HG03095 (cell line): ENCODE measurements at regions not wholly inside any gene's neighbourhood (a gene's known extent, or its start where the extent isn't known, plus 50 kb on each side); places are given as distances from the start of the nearest gene placed in this dataset.

ENCODE experiments used
- ATAC-seq: cut with Tn5 transposase; IDR thresholded peaks from one replicate; pipeline ENCODE4 v1.9.1; 2021; ENCODE audit warnings: moderate library complexity; ENCODE audit not compliant: unreplicated experiment

DNA sequence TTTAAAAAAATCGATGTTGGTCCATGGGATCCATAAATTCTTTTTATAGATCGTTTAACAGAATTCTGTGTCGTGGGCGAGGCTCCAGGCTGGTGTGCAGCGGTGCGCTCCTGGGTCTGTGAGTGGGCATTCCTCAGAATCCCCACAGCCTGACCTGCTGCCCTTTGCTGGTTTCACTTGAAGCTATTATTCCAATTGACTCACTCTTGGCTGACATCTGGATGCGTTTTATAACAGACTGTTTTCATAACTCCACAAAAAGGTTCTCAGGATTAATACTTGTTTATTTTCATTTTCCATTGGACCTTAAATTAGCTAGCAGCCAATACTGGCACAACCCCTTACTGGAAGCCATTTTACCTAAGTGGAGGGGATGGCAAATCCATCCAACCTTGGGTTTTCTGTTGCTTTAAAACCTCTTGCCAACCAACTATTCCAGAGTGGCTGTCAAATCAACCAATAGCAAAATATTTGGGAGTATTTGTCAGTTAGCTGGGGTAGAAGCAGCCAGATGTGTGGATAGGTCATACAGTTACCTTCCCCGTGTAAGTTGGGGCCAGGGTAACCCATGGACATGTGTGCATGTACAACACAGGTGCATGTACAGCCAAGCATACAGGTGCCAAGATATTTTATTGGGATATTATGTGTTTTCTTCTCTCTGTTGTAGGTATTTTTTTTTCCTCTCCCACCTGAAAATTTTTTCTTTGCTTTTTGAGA, 160.7 kb upstream of the ZNF32 start:
- no peak for ATAC-seq

DNA sequence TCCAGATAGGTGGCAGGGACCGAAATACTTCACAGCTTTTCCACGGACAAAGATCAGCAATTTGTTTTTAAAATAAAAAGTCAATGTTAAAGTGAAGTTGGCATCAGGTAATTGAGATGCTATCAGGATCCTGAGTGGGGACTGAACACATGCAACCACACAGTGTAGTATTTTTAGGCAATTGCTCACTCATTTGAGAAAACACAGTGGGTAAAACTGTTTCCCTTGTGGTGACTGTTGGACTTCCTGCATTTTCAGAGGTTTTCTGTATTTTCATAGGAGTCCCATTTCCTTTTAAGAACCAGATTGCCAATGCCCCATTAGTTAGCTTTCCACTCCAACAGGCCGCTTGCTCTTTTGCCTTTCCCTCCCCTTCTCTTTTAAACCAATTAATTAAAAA, 159.5 kb upstream of the ZNF32 start:
- ATAC-seq = no peak

DNA sequence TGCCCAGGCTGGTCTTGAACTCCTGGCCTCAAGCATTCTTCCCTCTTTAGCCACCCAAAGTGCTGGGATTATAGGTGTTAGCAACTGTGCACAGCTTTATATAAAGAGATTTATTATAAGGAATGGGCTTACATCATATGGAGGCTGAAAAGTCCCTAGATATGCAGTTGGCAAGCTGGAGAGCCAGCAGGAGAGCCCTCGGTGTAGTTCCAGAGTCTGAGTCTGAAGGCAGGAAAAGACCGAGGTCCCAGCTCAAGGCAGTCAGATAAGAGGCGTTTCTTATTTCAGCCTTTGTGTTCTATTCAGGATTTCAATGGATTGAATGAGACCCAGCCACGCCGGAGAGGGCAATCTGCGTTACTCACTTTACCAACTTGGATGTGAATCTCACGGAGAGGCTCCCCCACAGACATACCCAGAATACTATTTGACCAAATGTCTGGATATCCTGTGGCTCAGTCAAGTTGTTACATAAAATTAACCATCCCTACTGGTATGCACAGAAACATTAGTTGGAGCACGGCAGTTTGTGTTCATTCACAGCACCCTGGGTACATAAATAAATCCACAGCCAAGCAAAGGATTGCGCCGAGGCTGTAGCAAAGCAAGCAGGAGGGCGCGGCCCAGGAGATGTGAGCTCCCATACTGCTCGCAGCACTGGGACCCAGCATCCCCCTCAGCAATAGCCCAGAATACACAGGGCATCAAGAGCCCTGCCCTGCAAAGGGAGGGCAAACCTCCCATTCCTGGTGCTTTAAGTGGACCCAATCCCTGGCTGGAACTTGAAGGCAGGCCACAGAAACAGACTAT, 158.4 kb upstream of the ZNF32 start:
- ATAC-seq = no peak

DNA sequence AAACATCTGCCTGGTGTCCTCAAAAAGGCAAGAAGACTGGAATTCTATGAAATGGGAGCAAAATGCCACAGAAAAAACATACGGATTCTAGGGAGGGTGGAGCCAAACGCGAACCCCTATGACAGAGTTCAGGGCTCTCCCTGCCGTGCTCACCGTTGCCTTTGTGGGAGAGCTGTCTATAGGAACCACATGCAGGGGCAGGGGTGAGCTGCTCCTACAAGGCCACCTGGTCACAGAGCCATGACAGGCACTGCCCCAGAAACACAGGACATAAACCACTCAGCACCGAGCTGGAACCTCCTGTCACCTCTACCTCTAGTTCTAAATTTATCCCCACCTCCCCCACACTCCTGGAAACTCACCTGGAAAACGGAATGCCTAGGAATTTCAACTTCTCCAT, 155.1 kb upstream of the ZNF32 start:
- ATAC-seq = no peak

DNA sequence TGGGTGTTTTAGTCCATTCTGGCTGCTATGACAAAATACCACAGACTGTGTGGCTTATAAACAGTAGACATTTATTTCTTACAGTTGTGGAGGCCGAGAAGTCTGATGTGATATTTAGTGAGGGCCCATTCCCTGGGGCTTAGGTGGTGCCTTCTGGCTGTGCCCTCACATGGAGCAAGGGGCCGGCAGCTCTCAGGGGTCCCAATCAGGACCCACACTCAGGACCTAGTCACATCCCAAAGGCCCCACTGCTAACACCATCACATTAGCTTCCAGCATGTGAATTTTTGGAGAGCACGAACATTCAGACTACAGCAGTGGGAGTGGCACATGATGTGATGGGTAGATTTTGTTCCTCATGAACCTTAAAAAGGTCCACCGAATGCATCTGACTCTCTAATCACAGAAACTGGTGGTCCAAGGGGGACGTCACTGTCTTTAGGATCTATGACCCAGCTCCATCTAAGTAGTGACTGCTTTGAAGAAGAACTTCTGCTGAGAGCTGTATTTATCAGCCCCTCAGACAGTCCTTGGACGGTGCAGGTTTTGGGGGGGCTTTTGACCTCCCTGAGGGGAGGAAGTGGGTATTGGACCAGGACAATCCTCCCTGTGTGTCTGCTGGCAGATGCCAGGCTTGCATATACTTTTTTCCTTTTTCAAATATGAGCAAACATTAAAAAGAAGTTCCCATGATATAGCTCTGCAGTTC, 154.5 kb upstream of the ZNF32 start:
- ATAC-seq = no peak

DNA sequence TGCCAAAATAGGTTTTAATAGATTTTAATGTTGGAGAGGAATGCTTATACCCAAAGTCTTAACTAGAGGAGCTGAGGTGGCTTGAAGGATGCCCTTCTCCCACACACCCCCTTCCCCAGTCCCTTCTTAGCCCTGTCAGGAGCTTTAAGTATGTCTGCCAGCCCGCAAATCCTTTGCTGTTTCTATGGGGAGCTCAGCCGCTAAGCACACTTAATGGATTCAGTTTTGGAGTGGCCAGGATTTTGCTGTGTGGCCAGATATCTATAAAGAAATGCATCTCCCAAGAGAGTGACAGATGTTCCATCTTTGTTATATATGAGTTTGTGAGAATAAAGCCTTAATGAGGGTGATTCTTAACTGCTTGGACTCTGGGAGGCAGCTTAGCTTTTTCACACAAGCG, 152.9 kb upstream of the ZNF32 start:
- no peak for ATAC-seq

DNA sequence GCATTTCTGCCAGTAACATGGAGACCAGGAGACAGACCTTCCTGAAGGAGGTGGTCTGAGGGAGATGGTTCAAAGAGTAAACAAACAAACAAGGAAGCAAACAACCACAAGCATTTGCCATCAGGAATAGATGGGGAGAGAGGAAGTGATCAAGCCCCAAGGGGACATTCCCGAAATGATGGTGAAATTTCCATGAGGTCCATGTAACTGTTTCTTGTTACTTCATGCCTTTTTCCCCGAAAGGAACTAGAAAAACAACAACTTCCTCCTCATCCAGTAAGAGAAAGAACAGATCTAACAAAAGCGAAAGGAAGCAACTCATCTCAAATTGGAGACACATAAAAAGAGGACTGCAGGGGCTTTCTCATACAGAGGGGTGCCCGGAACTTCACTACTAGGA, 152.5 kb upstream of the ZNF32 start:
- ATAC-seq = no peak

DNA sequence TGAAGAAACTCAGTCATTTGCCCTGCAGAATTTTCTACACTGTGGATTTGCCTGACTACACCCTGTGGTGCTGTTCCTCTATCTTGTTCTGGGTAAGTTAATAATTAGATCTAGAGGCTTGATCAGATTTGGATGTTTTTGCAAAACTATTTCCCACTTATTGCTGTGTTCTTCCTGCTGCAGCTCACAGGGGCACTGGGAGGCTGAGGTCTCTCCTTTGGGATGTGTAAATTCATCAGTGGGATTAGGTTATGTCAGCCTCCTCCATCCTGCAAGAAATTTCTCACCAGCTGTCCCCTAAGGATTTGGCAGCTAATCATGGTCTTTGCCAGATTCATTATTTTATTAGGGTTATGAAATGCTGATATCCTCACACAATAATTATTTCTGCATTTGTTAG, 148.1 kb upstream of the ZNF32 start:
- no peak for ATAC-seq

DNA sequence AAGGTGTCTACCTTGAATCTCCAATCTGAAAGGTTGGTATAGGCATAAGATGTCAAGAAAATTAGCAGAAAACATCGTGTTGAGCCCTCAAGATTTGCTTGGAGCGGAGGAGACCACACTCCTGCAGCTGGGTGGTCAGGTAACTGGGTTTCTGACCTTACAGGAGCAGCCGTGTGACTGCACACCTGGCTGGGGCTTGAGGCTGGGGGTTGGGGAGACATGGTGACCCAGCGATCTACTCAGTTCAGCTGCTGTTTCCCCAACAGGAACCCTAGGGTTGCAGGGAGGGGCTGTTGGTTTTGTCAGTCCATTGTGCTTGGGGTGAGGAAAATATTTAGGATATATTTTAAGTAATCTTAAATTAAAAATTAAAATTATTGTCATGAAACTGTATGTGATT, 147.0 kb upstream of the ZNF32 start:
- no peak for ATAC-seq

DNA sequence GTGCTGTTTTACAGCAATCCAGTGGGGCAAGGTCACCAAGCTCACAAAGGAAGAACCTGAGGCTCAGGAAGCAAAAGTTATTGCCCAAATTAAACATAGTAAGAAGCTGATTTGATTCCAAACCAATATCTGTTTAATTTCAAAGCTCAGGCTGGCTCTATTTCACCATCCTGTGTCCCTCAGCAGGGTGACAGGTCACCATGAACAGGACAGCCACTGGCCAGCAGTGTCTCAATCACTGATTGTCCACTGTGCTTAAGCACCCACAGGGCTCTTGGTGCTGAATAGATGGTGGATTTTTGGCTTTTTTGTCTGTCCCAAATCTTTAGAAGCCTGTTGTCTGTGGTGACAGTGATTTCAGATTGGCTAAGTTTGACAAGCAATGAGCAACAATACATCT, 146.4 kb upstream of the ZNF32 start:
- ATAC-seq = no peak

DNA sequence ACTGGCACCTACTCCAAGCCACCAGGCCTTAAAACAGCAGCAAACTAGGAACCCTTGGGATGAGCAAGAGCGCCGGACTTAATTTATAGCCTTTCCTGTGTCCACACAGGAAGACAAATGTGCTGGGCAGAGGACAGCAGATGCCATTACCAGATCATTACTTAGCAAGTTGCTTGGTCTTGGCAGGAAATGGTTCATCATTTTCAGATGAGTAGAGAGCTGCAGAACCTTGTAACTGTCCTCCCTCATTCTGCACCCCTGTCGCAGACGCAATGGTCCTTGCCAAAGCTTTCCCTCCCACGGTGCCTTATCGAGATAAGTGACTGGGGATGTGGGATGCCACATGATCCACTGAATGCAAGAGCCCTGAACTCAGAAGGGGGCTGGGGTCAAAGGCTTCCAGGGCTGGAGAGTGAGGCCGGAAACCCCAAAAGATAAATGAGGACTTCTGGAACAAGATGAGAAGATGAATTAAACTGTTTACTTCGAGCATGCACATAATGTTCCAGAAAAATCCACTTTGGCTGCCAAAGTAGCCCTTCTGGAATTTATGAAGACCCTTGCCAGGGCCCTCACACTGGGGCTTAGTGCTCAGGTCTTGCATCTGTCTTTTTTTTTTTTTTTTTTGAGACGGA, 145.6 kb upstream of the ZNF32 start:
- ATAC-seq = no peak

DNA sequence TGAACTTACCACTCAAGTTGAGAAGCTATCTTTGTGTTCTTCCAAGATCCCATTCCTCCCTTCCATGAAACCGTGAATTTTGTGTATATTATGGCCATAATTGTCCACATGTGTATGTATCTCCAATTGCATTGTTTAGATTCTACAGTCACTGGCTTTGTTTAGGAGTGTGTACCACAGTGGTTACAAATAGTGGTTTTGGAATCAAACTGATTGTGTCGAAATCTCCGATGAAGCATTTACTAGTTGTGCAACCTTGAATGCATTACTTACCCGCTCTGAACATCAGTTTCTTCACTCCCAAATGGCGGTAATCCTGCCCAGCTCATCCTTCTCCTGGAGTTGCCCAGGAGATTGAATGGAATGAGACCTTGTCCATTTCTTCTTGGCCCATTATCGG, 145.0 kb upstream of the ZNF32 start:
- ATAC-seq = no peak

DNA sequence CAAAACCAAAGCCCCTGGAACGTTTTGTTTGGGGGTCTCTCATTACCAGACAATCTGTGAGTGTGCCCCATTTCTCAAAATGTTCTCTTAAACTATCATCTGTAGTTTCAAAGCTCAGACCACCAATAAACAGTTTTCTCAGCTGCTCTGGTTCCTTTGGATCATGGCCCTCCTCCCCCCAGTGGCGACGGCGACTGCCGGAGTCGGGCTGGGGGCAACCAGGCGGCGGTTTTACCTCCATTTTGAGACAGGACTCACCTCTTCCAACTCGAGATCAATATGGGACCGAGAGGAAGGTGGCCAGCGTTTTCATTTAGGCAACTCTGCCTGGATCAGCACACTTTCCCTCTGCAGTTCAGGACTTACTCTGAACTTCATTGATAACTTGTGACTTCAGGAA, 141.5 kb upstream of the ZNF32 start:
- ATAC-seq = no peak

DNA sequence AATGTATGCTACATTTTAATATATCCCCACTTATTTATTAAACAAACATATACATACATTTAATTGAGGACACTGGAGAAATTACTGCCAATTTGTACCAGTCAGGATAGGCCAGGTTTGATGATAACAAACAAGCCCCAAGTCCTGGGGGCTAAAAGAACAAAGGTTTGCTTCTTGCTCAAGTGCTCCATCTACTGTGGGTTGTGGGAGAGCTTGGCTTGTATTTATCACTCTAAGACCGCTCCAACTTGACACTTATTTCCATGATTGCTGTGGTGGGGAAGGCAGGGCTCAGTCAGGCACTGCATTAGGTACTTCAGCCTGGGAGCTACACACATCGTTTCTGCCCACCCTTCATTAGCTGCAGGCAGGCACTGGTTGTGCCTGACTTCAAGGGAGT, 136.6 kb upstream of the ZNF32 start:
- ATAC-seq = no peak

DNA sequence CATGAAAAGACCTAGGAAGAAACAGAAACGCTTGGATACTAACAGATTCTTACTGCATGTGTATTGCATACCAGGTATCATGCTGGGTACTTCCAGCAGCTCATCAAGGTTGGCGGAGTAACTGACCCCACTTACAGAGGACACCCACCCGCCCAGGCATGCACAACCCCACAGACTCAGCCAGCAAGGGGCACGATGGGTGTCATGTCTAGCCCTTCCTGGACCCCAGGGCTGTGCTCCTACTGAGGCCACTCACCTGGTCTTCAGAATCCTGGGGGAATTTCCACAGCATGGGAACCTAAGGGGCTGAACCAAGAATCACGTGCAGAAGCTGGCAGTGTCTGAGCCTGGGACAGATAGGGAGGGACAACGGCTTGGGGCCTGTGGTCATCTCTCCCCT, 134.1 kb upstream of the ZNF32 start:
- ATAC-seq = no peak

DNA sequence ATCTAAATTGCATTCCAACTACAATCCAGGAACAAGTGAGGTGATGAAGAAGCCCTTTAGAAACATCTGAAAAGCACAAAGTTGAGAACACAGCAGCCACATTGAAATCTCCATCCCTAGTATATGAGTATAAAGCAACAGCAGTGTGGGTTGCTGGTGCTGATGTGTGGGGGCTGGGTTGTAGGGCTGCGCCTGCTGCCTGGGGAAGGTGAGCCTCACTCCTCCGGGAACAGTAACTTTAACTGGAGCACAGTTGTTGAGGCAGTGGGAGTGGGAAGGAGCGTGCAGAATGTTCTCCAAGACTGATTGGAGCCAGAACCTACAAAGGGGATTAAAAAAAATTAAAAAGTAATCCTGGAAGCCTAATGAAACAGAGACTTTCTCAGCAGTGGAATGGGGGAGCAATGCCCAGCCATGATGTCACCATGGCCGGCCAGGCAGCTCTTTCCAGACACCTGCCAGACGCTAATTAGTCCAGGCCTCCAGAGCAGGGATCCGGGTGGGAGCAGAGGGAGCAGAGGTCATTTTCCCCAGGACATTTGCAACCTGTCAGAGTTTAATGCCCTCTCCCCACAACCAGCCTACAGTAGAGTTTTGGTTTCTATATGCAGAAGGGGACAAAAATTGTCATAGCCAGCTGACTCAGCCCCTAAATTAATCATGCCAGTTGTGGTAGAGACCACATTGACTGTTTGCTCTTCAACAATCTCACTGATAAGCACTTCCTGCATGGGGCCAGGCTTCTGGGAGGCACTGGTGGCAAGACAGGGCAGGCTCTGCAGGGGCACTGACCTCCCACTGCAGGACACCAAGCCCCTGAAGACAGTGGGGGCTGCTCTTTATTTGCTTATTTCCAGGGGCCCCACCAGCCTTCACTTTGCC, 133.0 kb upstream of the ZNF32 start:
- ATAC-seq = no peak

DNA sequence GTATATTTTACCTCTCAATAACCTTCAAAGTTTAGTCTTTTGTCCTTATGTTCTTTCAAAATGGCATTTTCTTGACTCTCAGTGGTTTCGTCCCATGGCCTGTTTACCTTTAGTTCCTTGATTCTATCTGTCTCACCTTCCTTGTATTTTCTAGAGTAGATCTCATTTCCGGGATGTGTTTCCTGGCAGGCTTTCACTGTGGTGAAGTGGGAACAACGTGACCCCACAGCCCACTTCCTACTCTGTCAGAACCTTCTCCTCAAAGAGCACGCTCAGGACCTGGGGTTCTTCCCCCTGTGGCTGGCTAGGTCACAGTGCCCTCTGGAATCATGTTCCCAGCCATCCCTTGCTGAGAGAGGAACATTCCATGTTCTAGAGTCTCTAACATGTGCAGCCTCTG, 129.9 kb upstream of the ZNF32 start:
- no peak for ATAC-seq

DNA sequence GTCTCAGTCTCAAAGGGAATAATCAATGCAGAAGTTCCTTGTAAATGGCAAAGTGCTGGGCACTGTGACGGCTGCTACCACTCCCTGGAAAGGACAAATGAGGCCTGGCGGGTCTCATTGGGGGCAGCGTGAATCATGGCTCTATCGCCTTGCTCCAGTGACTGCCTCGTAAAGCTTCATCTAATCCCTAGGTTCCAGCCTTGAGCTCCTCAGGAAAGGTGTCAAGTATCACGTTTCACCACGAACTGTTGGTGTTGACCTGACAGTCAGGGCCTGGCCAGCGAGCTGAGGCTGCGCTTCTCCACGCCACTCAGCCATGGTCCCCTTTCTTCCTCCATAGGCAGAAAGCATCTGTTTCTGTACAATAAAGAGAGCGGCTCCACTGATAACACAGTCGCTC, 126.7 kb upstream of the ZNF32 start:
- no peak for ATAC-seq

DNA sequence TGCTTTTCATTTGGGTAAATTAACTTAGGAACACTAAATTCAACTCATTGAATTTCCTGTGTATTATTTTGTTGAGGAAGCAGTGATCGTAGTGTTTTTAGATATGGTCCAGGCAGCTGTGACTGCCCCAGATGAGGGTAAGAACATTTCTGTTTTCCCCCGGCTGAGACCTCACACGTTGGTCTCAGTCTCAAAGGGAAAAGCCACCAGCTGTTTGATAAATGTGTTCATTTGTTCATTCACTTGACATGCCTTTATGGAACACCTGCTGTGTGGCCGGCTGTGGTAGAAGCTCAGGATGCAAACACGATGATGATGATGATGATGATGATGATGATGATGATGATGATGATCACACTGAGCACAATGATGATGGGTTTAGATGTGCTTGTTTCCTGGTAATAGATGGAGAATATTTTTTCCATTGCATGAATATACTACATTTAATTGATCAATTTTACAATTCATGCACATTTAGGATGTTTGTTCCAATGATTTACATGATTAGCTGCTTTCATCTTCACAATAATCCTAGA, 125.6 kb upstream of the ZNF32 start:
- no peak for ATAC-seq

DNA sequence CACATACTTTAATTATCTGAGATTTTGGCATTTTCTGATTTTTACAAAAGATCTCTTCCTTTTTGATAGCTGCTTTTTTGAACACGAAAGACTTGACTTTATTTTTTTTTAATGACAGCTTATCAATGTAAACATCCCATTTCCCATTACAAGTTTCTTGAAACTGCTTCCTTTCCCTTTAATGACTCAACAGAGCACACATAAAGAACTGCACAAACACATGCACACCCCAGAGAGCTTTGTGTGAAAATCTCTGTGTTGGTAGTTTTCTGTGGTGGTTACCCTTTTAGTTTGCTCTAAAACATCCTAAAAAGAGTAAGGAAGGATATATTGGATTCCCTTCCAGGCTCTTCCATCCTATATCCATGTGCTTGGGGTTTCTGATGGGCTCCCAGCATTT, 125.1 kb upstream of the ZNF32 start:
- ATAC-seq = no peak
